Osteocyte (in vitro differentiated cells): ENCODE measurements at regions not wholly inside any gene's neighbourhood (a gene's known extent, or its start where the extent isn't known, plus 50 kb on each side); places are given as distances from the start of the nearest gene placed in this dataset.

ENCODE experiments used
- DNase-seq: peaks from one replicate; pipeline ENCODE4 v3.0.0; 2021; ENCODE audit warnings: mixed read lengths; ENCODE audit not compliant: unreplicated experiment; ENCODE audit errors: extremely low spot score
- H3K27ac Mint-ChIP-seq: one replicate; pipeline ENCODE4 v1.8.0; 2021; ENCODE audit warnings: mild to moderate bottlenecking, mixed read lengths; ENCODE audit not compliant: unreplicated experiment
- H3K27me3 Mint-ChIP-seq: one replicate; pipeline ENCODE4 v1.8.0; 2021; ENCODE audit warnings: mixed read lengths; ENCODE audit not compliant: unreplicated experiment
- H3K36me3 Mint-ChIP-seq: one replicate; pipeline ENCODE4 v1.8.0; 2021; ENCODE audit warnings: mixed read lengths; ENCODE audit not compliant: unreplicated experiment
- H3K4me1 Mint-ChIP-seq: one replicate; pipeline ENCODE4 v1.8.0; 2021; ENCODE audit warnings: mixed read lengths; ENCODE audit not compliant: unreplicated experiment
- H3K4me3 Mint-ChIP-seq: one replicate; pipeline ENCODE4 v1.8.0; 2021; ENCODE audit warnings: mild to moderate bottlenecking, moderate library complexity, mixed read lengths; ENCODE audit not compliant: unreplicated experiment
- H3K9me3 Mint-ChIP-seq: one replicate; pipeline ENCODE4 v1.8.0; 2021; ENCODE audit warnings: mixed read lengths; ENCODE audit not compliant: unreplicated experiment
- CTCF ChIP-seq: fragments of 200-600 bp; sonication (generic); IDR thresholded peaks from 2 replicates; pipeline ENCODE4 v1.5.0; 2021; ENCODE audit warnings: antibody characterized with exemption, mild to moderate bottlenecking, moderate library complexity

- TF ChIP-seq CTCF = peak; percentile 69
- Mint-ChIP-seq H3K27ac (no peak overlapping the region), H3K9me3 (no peaks in the 10 kb centered on the region), H3K27me3 (no peaks in the 10 kb centered on the region), H3K36me3 (peaks cover 2% of the 10 kb centered on the region), H3K4me3 (no peak overlapping the region), H3K4me1 (peaks cover 8% of the 10 kb centered on the region)
- no peak for DNase-seq
These were observed 205.9 kb downstream of the MBL2 start for GRCh38 chr10:52566471-52567246.

GRCh38 chr10:52567247-52567580 is 205.4 kb downstream of the MBL2 start:
- H3K4me3 Mint-ChIP-seq = no peak overlapping the region
- no peak for TF ChIP-seq CTCF
- peaks cover 2% of the 10 kb centered on the region for H3K36me3 Mint-ChIP-seq
- no peak overlapping the region for H3K27ac Mint-ChIP-seq
- no peaks in the 10 kb centered on the region for H3K9me3 Mint-ChIP-seq
- no peaks in the 10 kb centered on the region for H3K27me3 Mint-ChIP-seq
- DNase-seq = no peak
- H3K4me1 Mint-ChIP-seq = peaks cover 8% of the 10 kb centered on the region

GRCh38 chr10:52568309-52568708 is 204.3 kb downstream of the MBL2 start:
- Mint-ChIP-seq H3K27ac (no peak overlapping the region), H3K4me1 (peaks cover 8% of the 10 kb centered on the region), H3K27me3 (no peaks in the 10 kb centered on the region)

DNA sequence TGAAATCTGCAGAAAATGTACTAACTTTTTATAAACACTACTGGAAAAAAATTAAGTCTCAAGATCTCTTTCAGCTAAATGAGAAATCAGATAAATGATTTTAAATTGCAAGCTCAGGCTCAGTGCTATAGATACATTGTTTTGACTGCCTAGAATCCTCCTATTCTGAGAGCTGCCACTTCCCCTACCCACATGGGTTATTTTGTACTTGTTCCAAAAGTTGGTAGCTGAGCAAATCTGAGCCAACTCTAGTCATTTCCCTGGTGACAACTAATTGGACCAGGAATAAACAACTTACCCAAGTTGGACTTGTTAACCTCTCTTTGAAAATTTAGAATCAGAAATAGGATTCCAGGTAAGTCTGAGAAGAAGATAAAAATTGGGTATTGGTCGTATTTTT is 202.1 kb downstream of the MBL2 start:
- no peaks in the 10 kb centered on the region for H3K27me3 Mint-ChIP-seq
- H3K4me1 Mint-ChIP-seq = peaks cover 16% of the 10 kb centered on the region
- H3K36me3 Mint-ChIP-seq = no peaks in the 10 kb centered on the region
- no peak for TF ChIP-seq CTCF
- no peak overlapping the region for H3K4me3 Mint-ChIP-seq
- no peaks in the 10 kb centered on the region for H3K9me3 Mint-ChIP-seq
- no peak overlapping the region for H3K27ac Mint-ChIP-seq
- no peak for DNase-seq

More at GRCh38 chr10:52568309-52568708, 204.3 kb downstream of the MBL2 start:
- DNase-seq = no peak
- Mint-ChIP-seq H3K9me3 (no peaks in the 10 kb centered on the region), H3K4me3 (no peak overlapping the region), H3K36me3 (peaks cover 2% of the 10 kb centered on the region)
- no peak for TF ChIP-seq CTCF

GRCh38 chr10:52571018-52571417 is 201.6 kb downstream of the MBL2 start:
- H3K27me3 Mint-ChIP-seq = no peaks in the 10 kb centered on the region
- H3K9me3 Mint-ChIP-seq = no peaks in the 10 kb centered on the region
- no peak overlapping the region for H3K4me3 Mint-ChIP-seq
- H3K36me3 Mint-ChIP-seq = no peaks in the 10 kb centered on the region
- no peak overlapping the region for H3K27ac Mint-ChIP-seq
- TF ChIP-seq CTCF = no peak
- peaks cover 16% of the 10 kb centered on the region for H3K4me1 Mint-ChIP-seq
- no peak for DNase-seq
